ENCODE measurements at regions not wholly inside any gene's neighbourhood (a gene's known extent, or its start where the extent isn't known, plus 50 kb on each side); places are given as distances from the start of the nearest gene placed in this dataset.
A peak's percentile ranks its signal among the peaks of the same experiment; 100 is the strongest.

- peaks cover 2% of the 10 kb centered on the region for H3K4me1 Mint-ChIP-seq (ENCODE audit: low read depth, unreplicated experiment)
- no peak for FAIRE-seq
- H3K27me3 ChIP-seq (ENCODE audit: insufficient read depth, low read length), result no peaks in the 10 kb centered on the region
- H3K4me3 Mint-ChIP-seq (ENCODE audit: unreplicated experiment), result peak overlapping the region; percentile 28
- no peak overlapping the region for H3K4me2 ChIP-seq (ENCODE audit: low read length)
- peaks cover 31% of the 10 kb centered on the region for H3K27me3 Mint-ChIP-seq (ENCODE audit: low read depth, unreplicated experiment)
- H3K4me1 ChIP-seq (ENCODE audit: insufficient read depth, low read length), result no peaks in the 10 kb centered on the region
- H4K20me1 ChIP-seq (ENCODE audit: insufficient read depth, low read length), result no peaks in the 10 kb centered on the region
- H3K4me3 ChIP-seq (ENCODE audit: insufficient read depth, low read depth, low read length), result no peak overlapping the region
- no peaks in the 10 kb centered on the region for H3K9me3 Mint-ChIP-seq (ENCODE audit: unreplicated experiment)
- H3K27ac Mint-ChIP-seq (ENCODE audit: unreplicated experiment), result no peak overlapping the region
- no peak overlapping the region for H3K27ac ChIP-seq (ENCODE audit: low read depth, low read length)
- no peaks in the 10 kb centered on the region for H3K79me2 ChIP-seq (ENCODE audit: insufficient read depth, low read length)
- no peak overlapping the region for H3K9ac ChIP-seq (ENCODE audit: low read length)
- H2AFZ ChIP-seq (ENCODE audit: low read depth, low read length), result no peak overlapping the region
- TF ChIP-seq CTCF (IDR thresholded peaks at IDR 0.05; ENCODE audit: insufficient read depth, low read depth, low read length) (no peak), EZH2 (IDR thresholded peaks at IDR 0.05; ENCODE audit: insufficient read depth, low read length) (no peak)
- no peaks in the 10 kb centered on the region for H3K9me3 ChIP-seq (ENCODE audit: insufficient read depth, low read depth, low read length)
- DNase-seq (ENCODE audit: low read depth), result no peak
- no peaks in the 10 kb centered on the region for H3K36me3 Mint-ChIP-seq (ENCODE audit: low read depth, unreplicated experiment)
- H3K36me3 ChIP-seq (ENCODE audit: insufficient read depth, low read length), result no peaks in the 10 kb centered on the region
Observed at GRCh38 chr14:98137131-98138025, 1134.6 kb downstream of the BCL11B start.

GRCh38 chr14:98138666-98139065 is 1133.3 kb downstream of the BCL11B start:
- Mint-ChIP-seq H3K27me3 (ENCODE audit: low read depth, unreplicated experiment) (peaks cover 35% of the 10 kb centered on the region), H3K9me3 (ENCODE audit: unreplicated experiment) (no peaks in the 10 kb centered on the region), H3K27ac (ENCODE audit: unreplicated experiment) (no peak overlapping the region), H3K36me3 (ENCODE audit: low read depth, unreplicated experiment) (no peaks in the 10 kb centered on the region), H3K4me3 (ENCODE audit: unreplicated experiment) (no peak overlapping the region), H3K4me1 (ENCODE audit: low read depth, unreplicated experiment) (peaks cover 2% of the 10 kb centered on the region)
- DNase-seq (ENCODE audit: low read depth) (no peak), FAIRE-seq (no peak)
- no peak overlapping the region for H3K9ac ChIP-seq (ENCODE audit: low read length)
- no peak overlapping the region for H3K4me2 ChIP-seq (ENCODE audit: low read length)
- no peak overlapping the region for H3K27ac ChIP-seq (ENCODE audit: low read depth, low read length)
- TF ChIP-seq CTCF (IDR thresholded peaks at IDR 0.05; ENCODE audit: insufficient read depth, low read depth, low read length), result peak; percentile 51
- TF ChIP-seq EZH2 (IDR thresholded peaks at IDR 0.05; ENCODE audit: insufficient read depth, low read length), result no peak
- H2AFZ ChIP-seq (ENCODE audit: low read depth, low read length), result no peak overlapping the region
- no peaks in the 10 kb centered on the region for H4K20me1 ChIP-seq (ENCODE audit: insufficient read depth, low read length)
- H3K27me3 ChIP-seq (ENCODE audit: insufficient read depth, low read length), result no peaks in the 10 kb centered on the region
- H3K4me1 ChIP-seq (ENCODE audit: insufficient read depth, low read length), result no peaks in the 10 kb centered on the region
- no peaks in the 10 kb centered on the region for H3K9me3 ChIP-seq (ENCODE audit: insufficient read depth, low read depth, low read length)
- no peak overlapping the region for H3K4me3 ChIP-seq (ENCODE audit: insufficient read depth, low read depth, low read length)
- no peaks in the 10 kb centered on the region for H3K79me2 ChIP-seq (ENCODE audit: insufficient read depth, low read length)
- no peaks in the 10 kb centered on the region for H3K36me3 ChIP-seq (ENCODE audit: insufficient read depth, low read length)

Data from astrocyte (in vitro differentiated cells and primary cell).